K562 (cell line): ENCODE measurements at regions not wholly inside any gene's neighbourhood (a gene's known extent, or its start where the extent isn't known, plus 50 kb on each side); places are given as distances from the start of the nearest gene placed in this dataset.

Experiments used
- ATAC-seq: fragments of 200-7000 bp; cut with Tn5 transposase; 3 replicates; pipeline ENCODE4 v1.9.1; 2020; ENCODE audit warnings: moderate library complexity
- BruUV-seq: library from RNA; stranded (reverse); fragments of 400-500 nt; replicated peaks from 2 replicates; lab custom pipeline; 2021; lab: Mats Ljungman, UMichigan
- CTCF ChIA-PET: fragments of 300-600 bp; formaldehyde crosslinking; extraction: SDS; loops from one replicate; lab custom pipeline; 2021; ENCODE audit warnings: low intra/inter-chr PET ratio; lab: Yijun Ruan, JAX
- POLR2A ChIA-PET: fragments of 300-600, 350-650 bp; sonication (Branson Sonifier 250); formaldehyde crosslinking; extraction: SDS; loops from one replicate; lab custom pipeline; 2021; ENCODE audit warnings: antibody characterized with exemption, inconsistent platforms; lab: Yijun Ruan, JAX
- DNase-seq, 4 experiments: peaks; one replicate each; pipeline versions ENCODE4 v3.0.0 to v3.0.0-alpha.2; 2011 to 2018; ENCODE audit warnings: low spot score in 3 of 4, mixed read lengths in 3 of 4; ENCODE audit errors: extremely low read depth in 1 of 4
- FAIRE-seq: peaks from 2 replicates; lab custom pipeline; 2011; peaks lifted over from hg19 to GRCh38; lab: Jason Lieb, UNC
- H2AFZ ChIP-seq: 2 replicates; pipeline ENCODE4 v1.6.0; 2011; ENCODE audit warnings: low read depth, low read length, control low read depth, inconsistent platforms
- H3K27ac ChIP-seq: fragments of 200-600 bp; 3 replicates; pipeline ENCODE4 v1.8.0; 2011; ENCODE audit warnings: low read depth, mild to moderate bottlenecking, control low read depth, inconsistent platforms, low read length, moderate library complexity, mixed read lengths; ENCODE audit errors: extremely low read depth
- H3K27me3 ChIP-seq, 2 experiments: fragments of 300-600 bp in 1 of 2; 2 replicates in 1 of 2; 3 replicates in 1 of 2; pipeline versions ENCODE4 v1.6.0 to v1.8.0; 2011; ENCODE audit warnings: inconsistent platforms in 2 of 2, low read length in 2 of 2, mild to moderate bottlenecking in 1 of 2, mixed read lengths in 1 of 2, moderate library complexity in 1 of 2; ENCODE audit not compliant: control insufficient read depth in 2 of 2, insufficient read depth in 2 of 2
- H3K36me3 ChIP-seq: fragments of 300-600 bp; 3 replicates; pipeline ENCODE4 v1.8.0; 2011; ENCODE audit warnings: mild to moderate bottlenecking, low read length, inconsistent platforms; ENCODE audit not compliant: control insufficient read depth, insufficient read depth
- H3K4me1 ChIP-seq, 2 experiments: fragments of 200-600 bp in 1 of 2; replicated peaks in 1 of 2; 2 replicates in 1 of 2; 3 replicates in 1 of 2; pipeline versions ENCODE4 v1.5.1 to v1.8.0; 2011; ENCODE audit warnings: inconsistent platforms in 2 of 2, low read length in 2 of 2, mild to moderate bottlenecking in 1 of 2, mixed read lengths in 1 of 2, moderate library complexity in 1 of 2; ENCODE audit not compliant: control insufficient read depth in 2 of 2, insufficient read depth in 2 of 2
- H3K4me2 ChIP-seq: 2 replicates; pipeline ENCODE4 v1.6.1; 2011; ENCODE audit warnings: low read length, control low read depth, inconsistent platforms, mixed read lengths; ENCODE audit not compliant: insufficient read depth
- H3K4me3 ChIP-seq: fragments of 200-600 bp; sonication (generic), shearing (Covaris generic); 2 replicates; pipeline ENCODE4 v1.5.1; 2016; ENCODE audit warnings: control low read depth, inconsistent platforms
- H3K79me2 ChIP-seq: fragments of 200-600 bp; 3 replicates; pipeline ENCODE4 v1.8.0; 2011; ENCODE audit warnings: low read length, inconsistent platforms; ENCODE audit not compliant: control insufficient read depth, insufficient read depth
- H3K9ac ChIP-seq, 2 experiments: 2 replicates each; pipeline versions ENCODE4 v1.6.0 to v1.6.1; 2011; ENCODE audit warnings: low read depth in 2 of 2, low read length in 2 of 2, control low read depth in 1 of 2, inconsistent platforms in 1 of 2, mild to moderate bottlenecking in 1 of 2, mixed read lengths in 1 of 2; ENCODE audit not compliant: insufficient read depth in 1 of 2
- H3K9me1 ChIP-seq: one replicate; pipeline ENCODE4 v1.6.0; 2011; ENCODE audit warnings: inconsistent platforms, mild to moderate bottlenecking, low read length, moderate library complexity; ENCODE audit not compliant: control insufficient read depth, insufficient read depth
- H3K9me3 ChIP-seq: replicated peaks from 2 replicates; pipeline ENCODE4 v1.5.1; 2011; ENCODE audit warnings: low read depth, low read length, inconsistent platforms; ENCODE audit not compliant: control insufficient read depth, insufficient read depth
- H4K20me1 ChIP-seq: replicated peaks from 2 replicates; pipeline ENCODE4 v1.6.1; 2011; ENCODE audit warnings: low read length, inconsistent platforms, mixed read lengths; ENCODE audit not compliant: control insufficient read depth, insufficient read depth
- ATF6 ChIP-seq: sonication (generic); formaldehyde crosslinking; IDR thresholded peaks from 2 replicates; pipeline ENCODE4 v1.4.0; 2020; ENCODE audit warnings: mild to moderate bottlenecking, missing genetic modification reagents
- GABPB2 ChIP-seq: fragments of 250-450 bp; sonication (Bioruptor Pico); conservative IDR thresholded peaks from 2 replicates; pipeline ENCODE4 v1.5.1; 2021; ENCODE audit warnings: mild to moderate bottlenecking
- NFE2 ChIP-seq: IDR thresholded peaks from 2 replicates; pipeline ENCODE4 v1.6.1; 2014; ENCODE audit warnings: antibody characterized with exemption, low read depth
- ZNF780A ChIP-seq: fragments of 250-450 bp; sonication (Bioruptor Pico); IDR thresholded peaks from 2 replicates; pipeline ENCODE4 v1.5.0; 2021; ENCODE audit warnings: mild to moderate bottlenecking
- WGBS: fragments of 100-300 bp; shearing (Covaris generic); methylation state at CpG from one replicate; pipeline ENCODE4 v1.1.6; 2016; ENCODE audit warnings: low coverage, mixed read lengths; ENCODE audit not compliant: insufficient coverage; ENCODE audit errors: missing lambda C conversion rate; 5-methylcytosine and 5-hydroxymethylcytosine counted together
- in situ Hi-C: fragments of 300-500 bp; cut with MboI; formaldehyde crosslinking; loops from 4 replicates; pipeline ENCODE4 v1.15.0; 2018; ENCODE audit warnings: inconsistent platforms, mixed read lengths
- intact Hi-C: fragments of 100-400 bp; cut with micrococcal nuclease; formaldehyde crosslinking; loops from 2 replicates; pipeline ENCODE4 v1.14.2; 2022
- TF ChIP-seq, protein P1 (sequence below): fragments of 450-650 bp; formaldehyde crosslinking; IDR thresholded peaks from 2 replicates; pipeline ENCODE4 v1.4.0; 2020; ENCODE audit warnings: mild to moderate bottlenecking
- TF ChIP-seq, protein P2 (sequence below): sonication (generic); formaldehyde crosslinking; IDR thresholded peaks from 2 replicates; pipeline ENCODE4 v1.9.0; 2022; ENCODE audit warnings: mild to moderate bottlenecking, missing genetic modification reagents

DNA sequence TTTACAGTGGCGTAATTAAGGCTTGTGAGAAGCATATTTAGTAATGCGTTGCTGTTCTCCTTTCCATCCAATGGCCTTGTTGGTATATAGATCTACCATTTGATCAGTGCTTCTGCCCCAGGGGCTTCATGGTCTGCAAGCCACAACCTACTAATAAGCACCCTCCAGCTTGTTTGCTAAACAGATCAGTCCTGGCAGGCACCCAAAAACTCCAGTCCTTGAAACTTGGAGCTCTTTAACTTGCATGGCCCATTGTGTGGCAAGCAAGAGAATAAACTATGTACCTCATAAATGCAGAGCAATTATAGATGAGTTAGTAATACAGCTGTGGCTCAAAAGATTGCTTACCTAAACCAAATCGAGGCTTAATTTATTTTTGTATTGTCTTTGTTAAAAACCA, 158.5 kb downstream of the FTCDNL1 start:
- Histone ChIP-seq H3K9me3 (no peaks in the 10 kb centered on the region), H3K27me3 (no peaks in the 10 kb centered on the region), H3K4me2 (no peak overlapping the region), H3K27ac (no peak overlapping the region), H2AFZ (no peak overlapping the region), H3K4me1 (no peaks in the 10 kb centered on the region), H3K9ac (no peak overlapping the region), H3K4me3 (no peak overlapping the region), H3K79me2 (no peaks in the 10 kb centered on the region), H4K20me1 (no peaks in the 10 kb centered on the region), H3K9me1 (no peaks in the 10 kb centered on the region), H3K36me3 (no peaks in the 10 kb centered on the region)
- ATAC-seq (no peak), DNase-seq (no peak)
- CTCF ChIA-PET: no interaction called here
- WGBS: 0% methylated on average over 3 of the region's 3 CpGs
- no TSS peak for BruUV-seq
- in situ Hi-C loops: no loop called here
- POLR2A ChIA-PET: no interaction called here
- intact Hi-C loops: no loop called here
- TF ChIP-seq, protein P1, sequence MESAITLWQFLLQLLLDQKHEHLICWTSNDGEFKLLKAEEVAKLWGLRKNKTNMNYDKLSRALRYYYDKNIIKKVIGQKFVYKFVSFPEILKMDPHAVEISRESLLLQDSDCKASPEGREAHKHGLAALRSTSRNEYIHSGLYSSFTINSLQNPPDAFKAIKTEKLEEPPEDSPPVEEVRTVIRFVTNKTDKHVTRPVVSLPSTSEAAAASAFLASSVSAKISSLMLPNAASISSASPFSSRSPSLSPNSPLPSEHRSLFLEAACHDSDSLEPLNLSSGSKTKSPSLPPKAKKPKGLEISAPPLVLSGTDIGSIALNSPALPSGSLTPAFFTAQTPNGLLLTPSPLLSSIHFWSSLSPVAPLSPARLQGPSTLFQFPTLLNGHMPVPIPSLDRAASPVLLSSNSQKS: no peak
- no peak for TF ChIP-seq GABPB2
- no peak for TF ChIP-seq ZNF780A (CRISPR knock-in tag)
- TF ChIP-seq, protein P2, sequence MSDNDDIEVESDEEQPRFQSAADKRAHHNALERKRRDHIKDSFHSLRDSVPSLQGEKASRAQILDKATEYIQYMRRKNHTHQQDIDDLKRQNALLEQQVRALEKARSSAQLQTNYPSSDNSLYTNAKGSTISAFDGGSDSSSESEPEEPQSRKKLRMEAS (CRISPR knock-in tag): no peak
- no peak for TF ChIP-seq NFE2
- no peak for TF ChIP-seq ATF6
- TF ChIP-seq, all 486 proteins: peak for 0
- no peak for FAIRE-seq
